CD4-positive, alpha-beta T cell treated with Interleukin-21 for 1 hour (primary cell): ENCODE measurements at regions not wholly inside any gene's neighbourhood (a gene's known extent, or its start where the extent isn't known, plus 50 kb on each side); places are given as distances from the start of the nearest gene placed in this dataset.

Source experiments
- DNase-seq: peaks from one replicate; pipeline ENCODE4 v3.0.0-alpha.2; 2020

DNA sequence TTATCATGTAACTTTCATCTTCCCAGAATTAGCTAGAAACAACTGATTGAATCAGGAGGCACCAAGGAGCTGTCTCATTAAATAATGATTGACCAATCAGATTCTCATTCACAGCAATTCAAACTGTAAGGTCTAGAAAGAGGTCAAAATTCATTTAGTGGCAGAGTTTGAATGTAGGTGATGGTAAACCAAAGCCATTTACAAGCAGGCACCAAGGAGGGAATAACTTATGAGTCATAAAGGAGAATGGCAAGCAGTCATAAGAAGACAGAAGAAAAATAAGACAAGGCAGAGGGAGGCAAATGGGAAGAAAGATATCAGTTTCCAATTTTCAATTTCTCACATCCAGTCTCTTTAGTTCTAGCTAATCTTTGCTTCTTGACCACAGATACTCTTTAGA is 52.9 kb upstream of the DEFB112 start:
- DNase-seq = no peak

DNA sequence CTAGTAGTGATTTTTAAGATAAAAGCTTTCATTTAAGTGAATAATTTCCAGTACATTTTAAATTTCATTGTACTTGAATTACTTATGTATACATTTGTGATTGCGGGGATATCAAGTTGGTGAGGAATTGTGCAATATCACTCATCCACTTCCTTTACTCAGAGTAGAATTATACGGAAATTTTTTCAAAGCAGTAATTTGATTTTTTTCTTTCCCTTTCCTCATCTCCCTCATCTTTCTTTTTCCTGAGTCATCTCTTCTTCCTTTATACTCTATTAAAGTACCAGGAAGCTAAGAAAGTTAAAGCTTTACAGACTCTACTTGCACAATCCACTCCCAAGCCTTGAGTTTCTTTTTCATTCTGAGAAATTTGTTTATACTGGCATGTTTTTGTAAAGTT is 60.9 kb upstream of the DEFB112 start:
- no peak for DNase-seq

DNA sequence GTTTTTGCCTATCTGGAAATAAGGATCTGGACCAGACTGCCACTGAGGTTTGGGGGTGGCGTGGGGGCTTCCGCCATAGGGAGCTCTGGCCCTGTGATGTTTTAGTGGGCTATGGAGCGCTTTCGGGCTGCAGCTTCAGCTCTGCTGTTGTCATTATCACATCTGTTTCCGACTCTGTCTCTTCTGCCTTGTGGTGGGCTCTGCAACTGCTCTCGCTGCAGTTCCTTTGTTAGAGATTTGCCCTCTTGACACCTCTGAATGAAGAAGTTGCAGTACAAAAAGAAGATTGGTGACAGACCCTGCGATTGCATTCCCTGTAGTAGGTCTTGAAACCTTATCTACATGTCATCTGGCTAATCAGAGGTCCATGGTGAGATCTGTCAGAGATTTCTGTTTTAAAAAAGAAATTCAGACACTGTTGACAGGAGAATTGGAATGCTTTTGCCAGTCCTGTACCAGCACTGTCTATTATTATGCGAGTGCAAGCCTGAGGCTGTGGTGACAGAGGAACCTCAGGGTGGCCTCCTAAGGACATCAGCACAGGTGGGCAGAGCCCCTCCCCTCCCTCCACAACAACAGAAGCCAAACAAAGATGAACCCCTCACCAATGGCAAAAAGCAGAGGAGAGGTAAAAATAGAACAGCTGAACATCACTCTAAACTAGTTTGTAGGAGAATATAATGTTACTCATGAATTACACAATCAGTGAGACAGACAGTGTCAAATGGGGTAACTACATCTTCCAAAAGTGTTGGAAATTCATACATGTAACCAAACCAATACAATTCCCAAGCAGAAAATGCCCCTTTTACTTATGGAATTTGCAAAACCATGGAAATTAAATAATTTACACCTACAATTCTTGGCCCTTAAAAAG is 63.5 kb upstream of the DEFB112 start:
- no peak for DNase-seq

DNA sequence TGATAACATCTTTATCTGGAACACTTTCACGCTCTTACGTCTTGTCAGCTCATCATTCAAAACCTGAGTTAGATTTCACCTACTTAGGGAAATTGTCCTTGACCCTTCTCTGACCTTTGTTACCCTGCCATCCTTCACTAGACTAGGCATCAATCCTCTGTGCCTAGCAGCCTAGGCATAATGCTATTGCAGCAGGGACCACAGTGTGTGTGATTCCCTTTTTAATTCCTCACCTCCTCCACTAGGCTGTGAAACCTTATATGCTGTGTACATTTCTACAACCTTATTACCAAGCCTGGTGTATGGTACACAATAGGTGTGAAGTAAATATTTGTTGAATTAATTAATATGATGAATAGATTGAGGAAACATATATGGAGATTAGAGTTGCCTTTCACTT is 66.7 kb upstream of the DEFB112 start:
- no peak for DNase-seq

DNA sequence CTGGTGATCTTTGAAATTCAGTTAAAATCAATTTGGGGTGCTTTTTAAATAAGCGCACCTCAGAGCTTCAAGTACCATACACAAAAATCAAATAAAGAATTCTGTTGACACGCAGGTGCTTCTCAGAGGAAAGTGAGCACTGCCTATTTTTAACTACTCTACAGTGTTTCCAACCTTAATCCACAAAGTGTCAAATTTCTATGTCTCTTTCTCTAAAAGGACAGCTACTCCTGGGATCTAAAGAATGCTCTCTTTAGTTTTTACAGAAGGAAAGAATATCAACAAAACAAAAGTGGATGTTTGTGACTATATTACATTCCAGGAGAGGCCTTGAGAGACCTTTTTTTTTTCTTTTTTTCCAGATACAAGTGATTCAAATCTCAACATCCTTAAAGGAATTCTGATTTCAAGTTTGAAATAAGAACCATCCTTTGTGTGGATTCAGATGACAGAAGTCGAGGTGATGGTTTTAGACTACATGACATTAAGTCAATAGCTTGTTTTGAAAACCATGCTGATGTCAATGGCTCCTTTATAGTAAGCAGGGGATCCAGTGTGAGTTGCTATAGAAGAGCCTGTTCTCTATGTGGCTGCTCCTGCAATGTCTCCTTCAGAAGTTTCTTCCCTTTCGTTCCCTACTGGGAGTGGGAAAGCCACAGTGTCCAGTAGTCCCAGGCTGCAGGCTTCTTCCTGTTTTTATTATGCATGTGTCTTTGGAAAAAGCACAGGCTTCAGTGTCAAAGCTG is 67.2 kb upstream of the DEFB112 start:
- DNase-seq = no peak

DNA sequence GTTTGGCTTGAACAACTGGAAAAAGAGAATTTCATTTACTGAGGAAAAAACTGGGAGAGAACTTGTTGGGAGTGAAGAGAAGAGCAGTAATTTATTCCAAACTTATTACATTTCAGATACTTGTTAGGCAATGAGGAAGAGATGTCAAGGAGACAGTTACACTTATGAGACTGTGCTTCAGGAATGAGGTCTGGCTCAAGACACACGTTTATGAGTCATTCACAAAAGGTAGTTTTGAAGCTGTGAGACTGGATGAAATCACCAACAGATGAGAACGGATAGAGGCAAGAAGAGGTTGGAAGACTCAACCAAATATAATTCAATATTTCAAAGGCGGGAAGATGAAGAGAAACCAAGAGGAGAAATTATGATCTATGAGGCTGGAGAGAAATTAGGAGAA is 70.6 kb upstream of the DEFB112 start:
- no peak for DNase-seq

DNA sequence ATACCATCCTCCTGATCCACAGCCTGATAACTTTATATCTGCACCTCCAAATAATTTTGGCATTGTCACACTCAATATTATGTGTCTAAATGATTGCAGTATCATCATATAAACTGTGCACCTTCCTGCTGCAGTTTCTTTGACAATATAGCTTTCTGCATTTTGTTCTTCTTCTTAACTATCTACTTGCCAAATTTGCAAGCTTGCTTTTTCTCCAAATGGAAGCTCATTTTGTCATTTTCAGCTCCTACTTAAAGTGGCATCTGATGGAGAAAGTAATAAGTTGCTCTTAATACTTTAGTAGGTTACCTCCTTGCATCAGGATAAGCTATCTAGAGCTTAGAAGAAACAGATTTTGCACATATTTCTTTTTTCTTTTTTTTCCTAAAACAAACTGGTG is 74.0 kb upstream of the DEFB112 start:
- DNase-seq = no peak

DNA sequence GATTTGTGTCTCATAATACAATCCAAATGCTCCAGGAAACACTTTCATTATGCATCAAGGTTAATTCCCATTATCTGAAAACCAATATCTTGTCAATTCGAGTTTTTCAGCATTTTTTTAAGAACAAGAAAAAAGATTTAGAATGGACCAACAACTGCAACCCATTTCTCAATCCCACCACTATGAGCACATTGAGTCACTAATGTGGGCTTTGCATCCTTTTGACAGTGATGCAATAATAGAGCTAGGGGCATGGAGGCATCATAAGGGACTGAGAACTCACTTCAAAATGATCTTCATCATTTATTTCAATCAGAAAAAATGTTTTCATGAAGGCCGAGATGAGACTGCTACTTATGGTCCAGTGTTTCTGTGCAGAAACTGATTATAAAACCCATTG is 74.8 kb upstream of the DEFB112 start:
- DNase-seq = no peak

DNA sequence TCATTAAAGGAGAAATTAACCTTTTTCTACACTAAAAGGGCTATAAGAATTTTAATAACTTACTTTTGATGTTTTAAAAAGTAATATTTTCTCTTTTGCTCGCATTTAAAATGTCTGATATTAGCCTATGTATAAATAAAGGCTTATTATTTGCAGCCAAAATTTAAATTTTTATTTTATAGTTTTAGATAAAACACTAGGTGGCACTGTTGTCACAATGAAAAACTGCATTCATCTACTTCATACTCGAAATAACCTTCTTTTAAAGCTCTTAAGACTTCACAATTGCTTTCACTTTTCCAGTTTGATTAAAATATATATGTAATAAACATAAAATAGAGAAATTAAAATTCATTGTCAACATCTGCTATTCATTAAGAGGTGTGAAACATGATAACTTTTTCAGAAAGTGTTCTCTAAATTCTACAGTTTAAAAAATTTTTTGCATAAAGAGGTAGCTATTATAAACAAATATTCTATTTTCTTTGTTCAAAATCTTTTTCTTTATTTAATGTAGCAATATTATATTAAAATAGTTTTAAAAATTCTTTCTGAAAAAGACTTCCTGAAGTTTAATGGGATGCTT is 78.8 kb upstream of the DEFB112 start:
- DNase-seq = no peak

DNA sequence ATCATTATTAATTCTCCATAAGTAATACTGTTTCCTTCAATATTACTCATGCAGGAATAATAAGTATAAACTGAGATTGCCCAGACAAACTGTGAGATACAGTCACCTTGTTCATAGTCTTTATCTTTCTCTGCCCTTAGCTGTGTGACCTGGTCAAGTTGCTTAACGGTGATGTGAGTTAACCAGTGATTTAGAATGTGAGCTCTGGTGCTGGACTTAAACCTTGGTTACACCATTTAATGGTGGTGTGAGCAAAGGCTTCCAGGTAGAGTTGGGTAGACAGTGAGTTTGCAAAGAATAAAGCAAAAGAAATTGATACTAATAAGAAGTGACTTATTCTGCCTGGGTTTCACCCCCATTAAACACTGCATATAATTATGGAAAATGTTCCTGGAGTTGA is 86.2 kb upstream of the DEFB112 start:
- DNase-seq = no peak

DNA sequence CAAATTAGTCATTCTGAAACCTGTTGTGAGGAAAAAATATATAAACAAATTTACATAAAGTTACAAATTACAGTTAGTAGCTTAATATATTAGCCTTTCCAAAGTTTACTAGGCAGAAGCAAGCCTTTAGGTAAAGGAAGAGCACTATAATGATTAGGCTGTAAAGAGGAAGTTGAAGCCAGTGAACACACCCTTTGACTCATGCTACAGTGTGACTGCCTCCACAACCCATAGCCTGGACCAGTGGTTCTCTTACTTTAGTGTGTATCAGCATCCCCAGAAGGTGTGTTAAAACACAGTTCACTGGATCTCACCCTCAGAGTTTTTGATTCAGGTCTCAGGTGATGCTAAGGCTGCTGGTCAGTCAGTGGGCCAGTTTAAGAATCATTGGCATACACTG is 91.4 kb upstream of the DEFB112 start:
- DNase-seq = no peak

DNA sequence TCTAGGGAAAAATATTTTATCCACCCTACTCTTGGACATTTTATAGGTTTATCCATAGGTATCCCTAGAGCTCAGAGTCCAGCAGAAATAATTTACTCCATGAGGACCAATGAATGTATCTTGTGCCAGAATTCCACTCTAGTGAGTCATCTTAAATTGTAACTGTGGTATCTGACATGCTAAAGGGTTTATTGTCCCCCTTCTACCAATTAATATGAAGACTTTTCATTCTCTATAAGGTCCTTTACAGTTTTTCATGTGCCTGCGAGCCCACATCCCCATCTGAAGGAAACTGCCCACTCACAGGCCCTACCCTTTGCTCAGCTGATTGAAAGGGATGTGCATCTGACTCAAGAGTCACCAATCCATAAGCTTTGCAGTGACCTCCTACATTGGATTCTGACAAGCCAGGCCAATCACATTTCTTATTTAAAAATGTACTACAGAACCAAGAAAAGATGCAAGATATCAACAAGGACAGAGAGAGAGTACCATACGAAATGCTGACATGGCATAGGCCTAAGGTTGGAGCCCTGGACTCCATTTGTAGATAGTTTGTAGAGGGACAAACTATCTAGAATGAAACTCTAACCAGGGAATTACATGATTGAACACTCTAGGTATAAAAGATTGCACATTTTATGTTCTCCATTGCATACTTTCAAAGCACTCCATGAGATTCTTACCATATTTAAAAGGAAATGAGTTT is 93.4 kb upstream of the DEFB112 start:
- no peak for DNase-seq

DNA sequence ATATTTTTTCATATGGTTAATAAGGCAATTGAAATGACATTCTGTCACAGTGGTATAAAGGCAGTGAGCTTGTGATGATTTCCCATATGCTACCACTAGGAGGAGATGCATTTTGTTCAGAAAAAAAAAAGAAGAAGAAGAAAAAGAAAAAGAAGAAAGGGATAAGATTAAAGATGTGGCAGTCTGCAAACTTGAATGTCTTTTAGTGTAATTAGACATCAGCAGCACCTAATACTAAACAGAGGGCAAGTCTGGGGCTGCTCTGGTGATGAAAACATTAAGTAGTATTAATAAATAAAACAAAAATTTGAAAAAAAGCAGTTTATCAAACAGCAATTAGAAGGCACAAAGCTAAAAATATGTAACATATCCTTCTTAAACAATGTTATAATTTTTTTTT is 95.4 kb upstream of the DEFB112 start:
- DNase-seq = no peak

DNA sequence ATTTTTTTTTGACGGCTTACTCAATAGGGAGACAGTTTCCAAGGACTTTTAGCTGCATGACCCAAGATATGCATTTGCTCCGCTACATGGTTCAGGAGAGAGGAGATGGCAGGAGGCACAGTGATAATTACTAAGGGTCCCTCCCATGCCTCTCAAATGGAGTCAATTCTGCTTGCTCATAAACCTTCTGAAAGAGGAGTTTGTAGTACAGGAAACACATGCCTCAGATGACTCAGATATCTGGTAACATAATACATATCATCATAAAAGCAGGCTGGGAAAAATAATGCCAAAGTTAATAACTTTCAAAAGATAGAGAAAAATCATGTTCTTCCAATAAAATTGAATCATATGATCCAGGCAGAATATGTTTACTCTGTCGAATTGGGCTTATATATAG is 97.6 kb upstream of the DEFB112 start:
- DNase-seq = no peak

DNA sequence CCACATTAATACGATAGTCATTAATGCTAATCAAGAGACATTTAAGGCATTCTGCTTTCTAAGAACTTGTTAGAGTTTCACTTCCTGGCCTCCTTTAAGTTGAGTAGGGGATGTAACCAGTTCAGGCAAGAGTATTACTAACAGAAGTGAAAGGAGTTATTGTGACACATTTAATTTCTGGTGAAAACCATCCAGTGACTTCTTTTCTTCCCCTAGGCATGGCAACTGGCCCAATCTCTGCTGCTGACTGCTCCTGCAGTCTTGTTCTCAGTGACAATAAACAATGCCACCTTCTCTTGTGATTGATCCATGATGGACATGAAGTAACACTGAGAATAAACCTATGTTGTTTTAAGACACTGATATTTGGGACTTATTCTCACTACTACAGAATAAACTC is 130.9 kb upstream of the DEFB112 start:
- no peak for DNase-seq

DNA sequence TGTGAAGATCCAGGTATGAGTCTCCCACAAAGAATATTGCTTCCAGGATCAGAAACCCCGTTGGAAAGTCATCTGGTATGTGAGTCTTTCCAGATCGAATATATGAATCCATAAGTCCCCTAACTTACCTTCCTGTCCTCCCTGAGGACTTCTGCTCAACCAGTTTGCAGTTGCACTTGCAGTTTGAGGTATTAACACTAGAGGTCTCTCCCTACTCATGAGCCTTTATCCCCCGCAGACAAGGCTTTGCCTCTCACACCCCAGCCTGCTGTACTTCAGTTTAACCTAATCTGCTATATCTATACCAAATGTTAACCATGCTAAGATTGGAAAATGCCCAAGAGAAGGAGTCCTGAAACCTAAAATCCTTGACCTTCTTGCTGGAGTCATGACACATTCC is 135.3 kb upstream of the DEFB112 start:
- no peak for DNase-seq

DNA sequence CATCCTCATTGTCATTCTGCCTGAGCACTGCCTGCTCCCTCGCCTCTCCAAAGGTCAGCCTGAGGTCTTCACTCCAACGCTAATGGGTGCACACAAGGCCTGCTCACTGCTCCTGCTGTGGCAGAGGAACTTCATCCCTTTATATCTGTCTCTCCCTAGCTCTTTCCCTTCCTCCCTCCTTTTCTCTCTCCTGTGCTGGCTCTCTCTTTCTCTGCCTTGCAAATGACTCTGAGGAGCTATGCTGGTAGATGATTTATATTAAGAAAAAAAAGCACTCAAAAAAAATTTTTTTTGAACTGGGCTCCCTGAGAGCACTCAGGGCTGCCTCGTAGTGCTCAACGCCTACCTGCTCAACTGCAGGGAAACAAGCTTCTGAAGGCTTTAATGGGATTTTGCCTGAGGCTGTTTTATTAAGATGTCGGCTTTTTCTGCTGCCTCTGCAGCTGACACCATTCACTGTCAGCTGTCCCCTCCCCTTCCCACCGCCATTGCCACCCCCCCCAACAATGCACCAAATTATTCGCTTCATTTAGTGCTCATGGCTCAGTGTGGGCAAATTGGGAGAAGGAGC is 137.7 kb upstream of the DEFB112 start:
- DNase-seq = no peak

DNA sequence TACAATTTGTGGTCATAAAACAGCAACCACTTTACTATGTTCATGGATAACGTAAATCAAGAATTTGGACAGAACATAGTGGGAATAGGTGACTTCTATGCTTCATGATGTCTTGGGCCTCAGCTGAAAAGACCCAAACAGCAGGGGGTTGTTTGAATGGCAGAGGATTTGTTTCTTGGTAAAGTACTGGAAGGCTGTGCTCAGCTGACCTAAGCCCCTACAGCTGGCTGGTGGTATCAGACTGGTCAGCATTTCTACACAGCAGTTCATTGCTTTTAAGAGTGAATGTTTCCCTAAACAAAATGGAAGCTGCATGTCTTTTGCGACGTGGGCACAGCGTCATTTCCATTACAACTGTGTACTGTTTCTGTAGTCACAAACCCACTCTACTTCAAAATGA is 148.5 kb upstream of the DEFB112 start:
- no peak for DNase-seq

DNA sequence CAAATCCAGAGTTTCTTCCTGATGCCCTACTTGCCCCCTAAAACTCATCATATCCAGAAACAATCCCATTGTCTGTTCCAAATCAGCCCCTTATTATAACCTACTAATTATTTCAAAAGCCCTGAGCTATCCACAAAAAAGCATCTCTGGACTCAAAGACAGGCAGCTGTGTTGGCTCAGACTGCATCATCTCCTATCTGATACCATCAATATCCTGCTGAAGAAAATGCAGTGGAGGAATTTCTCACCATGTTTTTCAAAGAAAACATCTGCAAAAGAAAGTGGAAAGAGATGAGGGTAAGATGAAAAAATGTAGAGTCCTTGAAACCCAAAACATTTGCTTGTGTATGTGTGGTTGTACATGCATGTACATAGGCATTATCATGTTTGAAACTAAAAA is 153.0 kb upstream of the DEFB112 start:
- DNase-seq = no peak

DNA sequence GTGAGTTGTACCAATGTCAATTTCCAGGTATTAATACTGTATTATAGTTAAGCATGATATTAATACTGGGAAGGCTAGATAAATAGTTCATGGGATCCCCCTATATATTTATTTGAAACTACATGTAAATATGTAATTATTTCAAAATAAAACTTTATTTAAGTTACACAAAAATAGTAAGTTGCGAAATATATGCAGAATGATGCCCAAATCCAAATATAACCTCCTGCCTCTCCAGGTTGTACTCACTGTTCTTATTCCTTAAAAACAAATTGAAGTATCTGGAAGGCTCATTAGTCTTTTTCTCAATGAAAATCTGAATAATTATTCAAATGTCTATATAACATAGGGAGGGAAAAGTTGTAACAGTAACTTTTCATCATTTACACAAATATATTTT is 161.9 kb upstream of the DEFB112 start:
- no peak for DNase-seq

DNA sequence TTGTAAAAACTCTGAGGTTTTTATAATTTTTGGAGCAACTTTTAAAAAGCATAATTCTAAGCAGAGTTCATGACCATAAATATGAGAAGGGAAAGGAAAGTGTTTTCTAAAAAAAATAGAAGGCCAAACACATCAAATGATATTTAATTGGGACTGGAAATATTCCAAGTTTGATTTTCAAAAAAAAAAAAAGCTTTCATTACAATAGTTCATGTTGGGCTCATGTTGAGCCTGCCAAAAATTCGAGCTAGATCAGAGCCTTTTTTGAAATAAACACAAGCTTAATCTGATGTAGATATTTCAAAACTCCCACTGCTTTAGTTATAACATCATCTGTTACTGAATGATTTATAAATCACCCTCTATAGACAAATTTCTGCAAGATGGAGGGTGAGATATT is 163.4 kb upstream of the DEFB112 start:
- no peak for DNase-seq

DNA sequence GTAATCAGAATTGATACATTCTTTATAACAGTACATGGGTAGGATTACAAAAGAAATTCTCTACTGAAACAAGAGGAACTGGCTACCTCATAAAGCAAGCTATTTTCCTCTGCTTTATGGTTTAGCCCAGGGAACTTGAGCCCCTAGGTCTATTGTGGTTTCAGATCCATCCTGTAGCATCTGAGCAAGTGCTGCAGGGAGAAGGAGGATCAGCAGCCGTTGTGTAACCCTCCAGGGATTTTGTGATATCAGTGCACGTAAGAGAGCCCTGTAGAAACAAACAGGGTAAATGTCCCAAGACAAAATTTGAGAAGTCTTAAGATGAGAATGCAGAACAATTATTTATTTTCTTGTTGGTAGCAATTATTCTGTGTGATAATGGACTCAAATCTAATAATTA is 165.2 kb upstream of the DEFB112 start:
- no peak for DNase-seq

DNA sequence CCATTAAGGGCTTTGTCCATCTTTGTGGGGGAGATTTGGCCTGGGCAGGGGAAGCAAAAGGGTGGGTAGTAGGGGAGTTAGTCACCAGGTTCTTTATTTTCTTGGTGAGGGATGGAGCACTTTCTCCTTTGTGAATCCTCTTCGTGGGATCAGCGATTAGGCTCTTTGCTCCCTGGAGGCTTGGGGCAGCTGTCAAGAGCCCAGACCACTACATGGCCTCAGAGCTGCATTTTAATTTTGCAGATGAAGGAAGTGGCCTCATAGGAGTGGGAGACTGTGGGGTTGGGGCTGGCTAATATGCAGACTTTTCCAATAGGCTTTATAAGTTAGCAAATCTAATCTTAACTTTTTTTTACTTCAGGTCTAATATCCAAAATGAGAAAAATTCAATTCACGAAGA is 168.1 kb upstream of the DEFB112 start:
- no peak for DNase-seq
